Endodermal cell (in vitro differentiated cells): ENCODE measurements at regions not wholly inside any gene's neighbourhood (a gene's known extent, or its start where the extent isn't known, plus 50 kb on each side); places are given as distances from the start of the nearest gene placed in this dataset.

Experiments used
- DNase-seq: peaks from one replicate; pipeline ENCODE4 v3.0.0-alpha.2; 2017
- H3K27ac ChIP-seq: 2 replicates; pipeline ENCODE4 v1.5.1; 2013; ENCODE audit warnings: mild to moderate bottlenecking, low read depth, low read length, moderate library complexity
- H3K27me3 ChIP-seq: 2 replicates; pipeline ENCODE4 v1.6.1; 2013; ENCODE audit warnings: mild to moderate bottlenecking, low read length, moderate library complexity; ENCODE audit not compliant: insufficient read depth, control insufficient read depth, poor library complexity, severe bottlenecking
- H3K36me3 ChIP-seq: 2 replicates; pipeline ENCODE4 v1.7.0; 2013; ENCODE audit warnings: mild to moderate bottlenecking, low read length, moderate library complexity; ENCODE audit not compliant: control insufficient read depth, insufficient read depth
- H3K4me1 ChIP-seq: one replicate; pipeline ENCODE4 v1.7.0; 2013; ENCODE audit warnings: low read length; ENCODE audit not compliant: control insufficient read depth, insufficient read depth
- H3K4me3 ChIP-seq: 2 replicates; pipeline ENCODE4 v1.5.1; 2013; ENCODE audit warnings: mild to moderate bottlenecking, low read length, moderate library complexity
- H3K9ac ChIP-seq: 2 replicates; pipeline ENCODE4 v1.6.1; 2013; ENCODE audit warnings: mild to moderate bottlenecking, low read length, moderate library complexity; ENCODE audit not compliant: poor library complexity, severe bottlenecking; ENCODE audit errors: extremely low read depth
- H3K9me3 ChIP-seq: 2 replicates; pipeline ENCODE4 v1.6.1; 2013; ENCODE audit warnings: mild to moderate bottlenecking, low read length, moderate library complexity; ENCODE audit not compliant: control insufficient read depth
- H3K27ac Mint-ChIP-seq: 2 replicates; pipeline ENCODE4 v1.8.0; 2020; ENCODE audit warnings: mixed read lengths
- H3K27me3 Mint-ChIP-seq: 2 replicates; pipeline ENCODE4 v1.8.0; 2021; ENCODE audit warnings: mild to moderate bottlenecking, mixed read lengths; ENCODE audit not compliant: insufficient read depth
- H3K36me3 Mint-ChIP-seq: 2 replicates; pipeline ENCODE4 v1.8.0; 2020; ENCODE audit warnings: low read depth, mixed read lengths
- H3K4me1 Mint-ChIP-seq: 2 replicates; pipeline ENCODE4 v1.8.0; 2020; ENCODE audit warnings: mixed read lengths
- H3K4me3 Mint-ChIP-seq: 2 replicates; pipeline ENCODE4 v1.8.0; 2020; ENCODE audit warnings: mild to moderate bottlenecking, moderate library complexity, mixed read lengths
- H3K9me3 Mint-ChIP-seq: 2 replicates; pipeline ENCODE4 v1.8.0; 2020; ENCODE audit warnings: mild to moderate bottlenecking, mixed read lengths
- CTCF ChIP-seq: fragments of 200-600 bp; sonication (generic); conservative IDR thresholded peaks from 2 replicates; pipeline ENCODE4 v1.5.0; 2021; ENCODE audit warnings: antibody characterized with exemption, mild to moderate bottlenecking
- WGBS, 2 experiments: methylation state at CpG; one replicate each; pipeline versions ENCODE4 v1.1.5 to v1.1.7; 2013; ENCODE audit warnings: missing lambda C conversion rate in 2 of 2, mixed read lengths in 1 of 2; ENCODE audit not compliant: insufficient coverage in 1 of 2, insufficient read length in 1 of 2; 5-methylcytosine and 5-hydroxymethylcytosine counted together

GRCh38 chr10:57943701-57944100, 324.0 kb downstream of the IPMK start:
- Mint-ChIP-seq H3K4me3 (no peak overlapping the region), H3K9me3 (no peaks in the 10 kb centered on the region), H3K4me1 (no peaks in the 10 kb centered on the region), H3K27me3 (no peaks in the 10 kb centered on the region), H3K27ac (no peak overlapping the region), H3K36me3 (no peaks in the 10 kb centered on the region)
- WGBS, 2 experiments = 94 to 100% methylated on average over 2 to 4 of the region's 4 CpGs
- no peak for TF ChIP-seq CTCF
- Histone ChIP-seq H3K9ac (no peak overlapping the region), H3K4me1 (no peaks in the 10 kb centered on the region), H3K27ac (no peak overlapping the region), H3K27me3 (no peaks in the 10 kb centered on the region), H3K4me3 (no peak overlapping the region), H3K9me3 (no peaks in the 10 kb centered on the region), H3K36me3 (no peaks in the 10 kb centered on the region)
- DNase-seq = no peak

- no peak for TF ChIP-seq CTCF
- WGBS, 2 experiments = 67 to 87% methylated on average over 1 to 2 of the region's 2 CpGs
- no peak overlapping the region for H3K9ac ChIP-seq
- no peak overlapping the region for H3K4me3 ChIP-seq
- Mint-ChIP-seq H3K4me1 (no peaks in the 10 kb centered on the region), H3K4me3 (no peak overlapping the region), H3K27me3 (no peaks in the 10 kb centered on the region), H3K27ac (no peak overlapping the region), H3K36me3 (no peaks in the 10 kb centered on the region), H3K9me3 (no peaks in the 10 kb centered on the region)
- H3K36me3 ChIP-seq = no peaks in the 10 kb centered on the region
- no peaks in the 10 kb centered on the region for H3K27me3 ChIP-seq
- H3K9me3 ChIP-seq = no peaks in the 10 kb centered on the region
- H3K4me1 ChIP-seq = no peaks in the 10 kb centered on the region
- DNase-seq = no peak
- H3K27ac ChIP-seq = no peak overlapping the region
Measured at GRCh38 chr10:57925045-57925444, 342.6 kb downstream of the IPMK start.

- H3K27me3 Mint-ChIP-seq = no peaks in the 10 kb centered on the region
- Histone ChIP-seq H3K27me3 (no peaks in the 10 kb centered on the region), H3K9me3 (no peaks in the 10 kb centered on the region), H3K27ac (no peak overlapping the region), H3K4me1 (no peaks in the 10 kb centered on the region), H3K4me3 (no peak overlapping the region), H3K9ac (no peak overlapping the region), H3K36me3 (no peaks in the 10 kb centered on the region)
- DNase-seq = no peak
- no peaks in the 10 kb centered on the region for H3K36me3 Mint-ChIP-seq
- H3K4me3 Mint-ChIP-seq = no peak overlapping the region
- no peak overlapping the region for H3K27ac Mint-ChIP-seq
- no peak for TF ChIP-seq CTCF
- H3K4me1 Mint-ChIP-seq = no peaks in the 10 kb centered on the region
- H3K9me3 Mint-ChIP-seq = no peaks in the 10 kb centered on the region
Measured at GRCh38 chr10:57921140-57921539, 346.6 kb downstream of the IPMK start.
